Stimulated activated CD4-positive, alpha-beta T cell treated with anti-CD3 and anti-CD28 coated beads, Interleukin-1b, Interleukin-23, amount 100 ng/mL, for 48 hours (primary cell): ENCODE measurements at regions not wholly inside any gene's neighbourhood (a gene's known extent, or its start where the extent isn't known, plus 50 kb on each side); places are given as distances from the start of the nearest gene placed in this dataset.

ENCODE experiments used
- DNase-seq: peaks from one replicate; pipeline ENCODE4 v3.0.0-alpha.2; 2020

DNA sequence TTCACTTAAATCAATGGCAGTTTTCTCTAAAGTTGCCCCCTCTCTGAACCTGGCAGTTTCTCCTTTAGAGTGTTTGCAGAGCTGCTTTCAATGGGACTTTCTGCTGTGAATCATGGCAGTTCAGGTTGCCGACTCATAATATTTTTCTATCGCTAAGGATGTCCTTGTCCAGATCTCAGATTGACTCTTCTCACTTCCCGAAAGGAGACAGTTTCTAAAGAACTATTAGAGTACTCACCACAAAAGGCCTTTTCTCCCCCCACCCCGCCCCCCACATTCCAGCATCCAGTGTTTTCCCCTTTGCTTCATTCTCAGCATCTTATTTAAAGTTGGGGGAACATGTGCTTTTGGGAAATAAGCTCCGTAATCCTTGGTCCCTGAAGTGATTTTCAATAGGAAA, 443.5 kb upstream of the KLF4 start:
- no peak for DNase-seq

DNA sequence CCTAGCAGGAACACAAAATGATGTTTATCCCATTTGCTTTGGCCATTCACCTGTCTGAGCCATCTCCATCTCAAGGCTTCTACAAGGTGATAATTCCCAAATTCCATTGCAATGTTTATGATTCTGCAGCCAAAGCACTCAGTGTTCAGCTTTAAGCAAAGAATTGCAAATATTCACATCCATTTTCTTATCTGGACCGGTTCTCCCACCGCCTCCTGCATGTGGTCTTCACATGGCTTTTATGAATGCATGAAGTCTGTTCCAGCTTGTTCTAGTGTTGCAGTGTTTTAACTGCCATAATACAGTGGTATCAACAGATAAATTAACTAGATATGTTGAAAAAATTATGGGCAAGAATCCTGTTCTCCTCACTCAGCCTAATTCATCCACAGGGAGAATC, 443.0 kb upstream of the KLF4 start:
- no peak for DNase-seq

DNA sequence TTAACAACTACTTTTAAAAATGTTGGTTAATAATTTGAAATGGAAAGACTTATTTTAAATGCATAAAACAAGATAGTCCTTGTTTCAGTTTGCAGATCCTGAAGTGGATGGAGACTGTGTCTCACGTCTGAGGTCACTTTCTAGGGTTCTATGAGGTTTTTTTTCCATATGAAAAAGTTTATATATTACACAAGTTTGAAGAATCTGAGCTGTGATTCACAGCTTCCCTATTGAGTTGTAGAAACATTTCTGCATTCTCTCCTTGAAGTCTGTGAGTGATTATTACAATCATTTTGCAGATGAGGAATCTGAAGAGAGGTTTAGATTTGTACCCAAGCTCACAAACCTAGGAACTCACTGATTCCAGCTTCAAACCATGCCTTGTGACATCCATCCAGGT, 442.5 kb upstream of the KLF4 start:
- DNase-seq = no peak

DNA sequence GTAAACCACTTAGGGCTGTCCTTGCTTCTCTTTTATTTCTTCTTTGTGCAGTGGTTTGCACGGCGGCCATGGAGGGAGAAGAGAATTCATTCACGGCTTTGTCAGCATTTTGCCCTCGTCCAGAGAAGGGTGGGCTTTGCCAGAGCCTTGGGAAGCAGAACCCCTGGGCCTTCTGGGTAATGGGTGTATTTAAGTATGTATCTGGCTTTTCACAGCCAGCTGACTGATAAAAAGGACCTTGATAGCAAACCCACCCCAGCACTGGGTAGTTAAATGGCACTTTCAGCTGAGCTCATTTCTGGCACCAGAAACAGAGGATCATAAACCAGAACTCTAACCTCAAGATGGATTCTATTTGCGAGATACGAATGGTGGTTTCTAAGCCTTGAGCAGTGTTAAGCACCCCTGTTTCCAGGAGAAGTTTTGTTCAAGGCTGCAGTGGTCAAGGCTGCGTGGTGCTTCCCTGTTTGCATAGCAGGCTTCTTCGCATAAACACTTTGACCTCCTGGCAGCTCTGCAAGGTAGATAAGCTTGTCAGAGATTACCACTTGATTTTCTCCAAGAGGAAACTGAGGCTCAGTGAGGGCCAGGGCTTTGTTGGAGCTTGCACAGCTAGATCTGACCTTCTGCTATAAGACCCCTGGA, 441.6 kb upstream of the KLF4 start:
- DNase-seq = no peak

DNA sequence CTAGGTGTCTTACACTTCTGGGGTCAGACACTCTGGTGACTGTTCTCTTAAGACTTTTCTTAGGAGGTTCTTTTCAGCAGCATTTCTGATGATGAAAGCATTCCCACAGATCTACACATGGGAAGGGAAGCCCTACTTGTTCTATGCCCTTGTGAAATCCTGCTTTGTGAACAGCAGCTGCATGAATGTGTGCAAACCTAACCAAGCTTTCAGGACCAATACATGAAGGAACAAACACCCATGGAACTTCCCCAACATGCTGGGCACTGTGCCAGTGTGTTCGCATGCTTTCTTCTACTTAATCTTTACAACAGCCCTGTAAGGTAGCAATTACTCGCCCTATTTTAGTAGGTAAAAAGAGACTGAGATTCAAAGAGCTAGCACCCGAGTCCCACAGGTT, 439.9 kb upstream of the KLF4 start:
- DNase-seq = no peak

DNA sequence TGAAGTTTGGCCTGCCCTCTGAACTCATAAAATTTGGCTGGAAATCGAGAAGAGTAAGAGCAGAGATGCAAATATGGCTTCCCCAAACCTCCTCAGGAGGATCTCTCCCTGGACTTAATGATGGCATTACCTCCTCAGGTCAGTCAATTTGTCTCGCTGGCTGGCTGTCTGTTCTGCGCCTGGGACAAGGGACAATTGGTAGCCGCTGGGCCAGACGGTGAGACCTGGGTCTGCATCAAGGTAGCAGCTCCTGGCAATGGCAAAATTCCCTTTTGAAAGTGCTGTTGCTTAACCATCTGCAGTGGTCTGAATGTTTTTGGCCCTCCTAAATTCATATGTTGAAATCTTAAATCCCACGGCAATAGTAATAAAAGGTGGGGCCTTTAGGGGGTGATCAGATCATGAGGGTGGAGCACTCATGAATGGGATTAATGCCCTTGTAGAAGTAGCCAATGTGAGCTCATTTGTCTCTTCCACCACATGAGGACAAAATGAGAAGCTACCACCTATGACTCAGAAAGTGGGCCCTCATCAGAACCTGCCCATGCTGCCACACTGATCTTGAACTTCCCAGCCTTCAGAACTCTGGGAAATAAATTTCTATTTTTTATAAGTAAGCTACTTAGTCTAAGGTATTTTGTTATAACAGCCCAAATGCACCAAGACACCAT, 439.3 kb upstream of the KLF4 start:
- no peak for DNase-seq

DNA sequence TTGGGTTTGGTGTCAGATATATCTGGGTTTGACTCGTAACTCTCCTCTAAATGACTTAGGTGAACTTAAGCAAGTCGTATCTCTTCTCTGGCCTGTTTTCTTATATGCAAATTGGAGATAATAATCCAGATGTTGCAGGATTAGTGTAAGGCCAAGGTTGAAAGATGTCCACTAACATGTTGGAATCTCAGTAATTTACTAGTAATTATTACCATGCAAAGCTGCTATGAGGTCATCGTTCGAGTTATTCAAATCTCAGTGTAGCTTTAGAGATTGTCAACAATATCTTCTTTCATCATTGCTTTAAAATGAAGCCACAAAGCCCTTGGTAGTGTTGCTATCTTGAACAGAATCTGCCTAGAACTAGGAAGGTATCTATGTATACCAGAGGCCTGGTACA, 437.7 kb upstream of the KLF4 start:
- DNase-seq = no peak

DNA sequence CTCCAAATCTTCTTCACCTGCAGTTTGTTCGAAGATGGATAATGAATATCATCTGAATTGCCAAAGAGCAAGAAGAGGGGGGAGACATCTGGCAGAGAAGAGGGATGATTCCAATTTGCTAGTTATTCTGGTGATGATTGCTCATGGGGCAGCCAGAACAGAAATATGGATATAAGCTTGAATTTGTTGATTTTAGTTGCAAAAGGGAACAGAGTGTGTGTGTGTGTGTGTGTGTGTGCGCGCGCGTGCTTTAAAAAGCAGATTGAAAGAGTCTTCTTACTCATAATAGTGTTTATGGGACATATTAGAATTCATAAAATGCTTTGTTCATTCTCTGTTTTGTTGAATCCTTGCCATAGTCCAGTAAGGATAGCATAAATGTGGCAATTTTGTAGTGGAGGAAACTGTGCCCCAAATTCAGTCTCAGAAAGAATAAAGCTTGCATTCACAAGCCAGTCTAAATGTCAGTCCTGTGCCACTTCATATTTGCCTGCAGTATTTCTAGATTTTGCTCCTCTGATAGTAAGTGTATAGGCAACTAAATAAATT, 436.3 kb upstream of the KLF4 start:
- no peak for DNase-seq

DNA sequence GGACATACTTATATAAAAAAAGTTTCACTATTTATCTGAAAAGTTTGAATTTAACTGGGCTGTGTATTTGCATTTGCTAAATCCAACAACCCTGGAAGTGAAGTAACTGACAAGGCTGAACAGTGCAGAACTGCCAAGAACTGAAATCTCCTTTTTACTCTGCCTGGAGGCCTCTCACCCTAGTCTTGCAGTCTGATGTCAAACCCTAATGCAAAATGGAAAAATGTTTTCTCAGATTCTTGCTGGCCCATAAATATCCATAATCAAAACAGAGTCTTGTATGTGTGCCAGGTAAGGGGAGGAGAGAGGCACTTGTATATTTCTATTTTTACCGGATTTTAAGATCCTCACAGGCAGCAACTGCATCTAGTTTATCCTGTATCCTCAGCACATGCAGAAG, 432.7 kb upstream of the KLF4 start:
- no peak for DNase-seq

DNA sequence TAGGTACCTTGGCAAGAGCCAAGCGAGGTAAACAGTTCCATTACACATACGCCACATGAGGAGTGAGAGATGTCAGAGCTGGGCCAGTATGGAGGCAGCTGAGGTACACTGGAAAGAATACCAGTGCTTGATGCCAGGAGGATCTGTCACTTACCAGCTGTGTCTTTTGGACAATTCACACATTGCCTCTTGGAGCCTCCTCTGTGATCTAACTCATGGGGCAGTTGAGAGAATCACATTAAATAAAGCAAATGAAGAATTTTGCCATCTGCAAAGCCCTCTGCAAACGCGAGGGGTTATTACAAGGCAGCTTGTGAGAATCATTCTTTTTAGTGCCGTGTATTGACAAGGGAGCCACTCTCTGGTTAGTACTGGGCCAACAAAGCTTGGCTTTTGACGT, 429.7 kb upstream of the KLF4 start:
- no peak for DNase-seq

DNA sequence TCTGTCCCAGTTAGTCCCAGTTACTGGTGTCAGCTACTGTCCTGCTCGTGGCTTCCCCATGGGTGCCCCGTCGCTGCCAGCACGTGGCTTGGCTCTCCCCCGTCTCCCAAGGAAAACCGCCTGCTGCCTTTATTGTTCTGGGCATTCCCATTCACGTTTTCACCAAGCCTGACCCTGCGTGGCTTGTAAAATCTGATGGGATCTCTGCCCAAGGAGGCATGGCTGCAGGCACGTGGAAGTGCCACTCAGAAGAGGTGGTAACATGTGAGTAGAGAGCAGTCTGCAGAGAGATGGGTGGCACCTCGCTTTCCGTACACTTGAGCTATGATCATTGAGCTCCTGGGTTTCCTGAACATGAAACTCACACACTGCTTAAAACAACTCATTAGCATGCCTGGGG, 429.2 kb upstream of the KLF4 start:
- no peak for DNase-seq

DNA sequence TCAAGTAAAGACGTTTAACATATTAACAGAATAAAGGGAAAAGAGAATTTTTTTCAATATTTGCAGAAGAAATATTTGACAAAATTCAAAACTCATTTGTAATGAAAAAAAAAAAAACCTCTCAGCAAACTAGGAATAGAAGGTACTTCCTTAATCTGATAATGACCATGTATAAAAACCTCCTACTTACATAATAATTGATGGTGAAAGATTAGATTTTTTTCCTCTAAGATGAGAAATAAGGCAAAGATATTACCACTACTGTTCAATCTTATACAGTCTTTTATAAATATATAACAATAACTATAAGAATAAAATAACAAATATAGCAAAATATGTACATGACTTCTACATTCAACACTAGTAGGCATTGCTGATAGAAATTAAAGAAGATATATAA, 424.6 kb upstream of the KLF4 start:
- DNase-seq = no peak

DNA sequence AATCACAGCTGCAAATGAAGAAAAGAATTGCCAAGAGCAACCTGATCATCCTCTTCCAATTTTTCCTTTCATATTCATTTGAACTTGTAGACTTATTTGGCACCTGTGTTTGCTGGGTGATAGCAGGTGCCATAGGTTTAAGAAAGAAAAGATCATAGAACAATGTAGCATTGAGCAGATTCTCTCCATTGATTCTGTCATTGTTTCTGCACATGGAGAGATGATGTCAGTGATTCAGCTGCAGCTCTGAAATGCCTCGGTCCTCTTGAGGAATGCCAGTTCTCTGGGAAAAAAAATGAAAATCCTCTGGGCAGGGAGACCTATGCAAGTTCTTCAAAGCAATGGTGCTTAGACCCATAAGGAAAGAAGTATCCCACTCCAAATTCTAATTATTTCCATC, 418.1 kb upstream of the KLF4 start:
- no peak for DNase-seq

DNA sequence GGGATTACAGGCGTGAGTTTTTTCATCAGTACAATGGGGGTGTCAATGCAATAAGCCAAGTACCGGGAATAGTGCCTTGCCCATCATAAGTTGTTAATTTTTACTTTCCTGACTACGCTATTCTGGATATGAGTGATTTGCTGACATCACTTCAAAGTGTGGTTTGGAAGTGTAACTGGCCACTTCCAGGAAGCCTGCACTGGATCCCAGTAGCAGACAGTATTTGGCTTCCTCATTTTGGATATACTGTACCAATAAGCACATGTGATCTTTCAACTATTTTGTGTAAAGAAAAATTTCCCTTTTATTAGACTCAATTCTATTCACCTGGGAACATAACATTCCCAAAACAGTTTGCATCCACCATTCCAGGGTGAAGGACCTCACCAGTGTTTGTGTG, 417.7 kb upstream of the KLF4 start:
- no peak for DNase-seq

DNA sequence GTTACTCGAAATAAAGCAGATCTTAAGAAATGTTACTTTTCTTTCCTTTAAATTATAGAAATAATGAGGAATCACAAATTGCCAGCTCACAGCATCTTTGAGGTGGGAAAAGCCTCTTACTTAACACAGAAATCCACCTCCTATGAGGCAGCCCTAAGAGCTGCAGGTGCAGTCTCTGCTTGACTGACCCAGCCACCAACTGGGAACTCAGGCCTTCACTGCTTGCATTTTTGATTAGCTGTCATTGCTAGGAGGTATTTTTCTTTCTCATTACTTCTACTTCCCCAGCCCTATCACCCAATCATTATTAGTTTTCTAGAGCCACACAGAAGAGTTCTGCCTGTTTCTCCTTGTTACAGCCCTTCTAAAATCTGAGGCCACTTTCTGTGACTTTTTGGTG, 416.5 kb upstream of the KLF4 start:
- DNase-seq = no peak

DNA sequence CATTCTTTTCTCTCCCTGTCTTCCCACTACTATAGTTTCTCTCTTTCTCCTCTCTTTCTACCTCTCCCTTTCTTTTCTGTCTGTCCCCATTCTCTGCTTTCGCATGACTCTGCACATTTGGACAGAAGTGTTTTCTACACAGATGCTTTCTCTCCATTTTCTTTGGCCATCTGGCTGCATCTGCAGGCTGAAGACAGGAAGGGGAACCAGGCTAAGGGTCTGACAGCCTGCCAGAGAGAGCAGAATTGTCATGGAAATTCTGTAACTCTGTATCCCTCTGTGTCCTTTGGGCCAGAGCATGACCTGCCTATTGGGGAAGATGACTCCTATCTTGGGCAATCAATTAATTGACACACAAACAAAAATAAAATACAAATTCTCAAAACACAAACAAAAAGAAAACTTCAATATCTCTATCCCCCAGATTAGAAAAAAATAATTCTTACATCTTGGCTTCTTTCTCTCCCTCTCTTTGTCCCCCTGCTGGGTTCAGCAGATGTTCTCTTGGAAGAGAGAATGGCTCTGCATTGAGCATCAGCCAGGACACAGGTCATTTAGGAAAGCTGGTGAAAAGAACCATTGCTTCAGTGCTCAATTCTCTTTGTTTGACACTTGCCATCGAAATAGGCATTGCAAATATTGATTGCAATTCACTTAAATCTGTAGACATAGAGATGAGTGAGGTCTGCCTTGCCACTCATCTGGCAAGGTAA, 415.9 kb upstream of the KLF4 start:
- DNase-seq = no peak

DNA sequence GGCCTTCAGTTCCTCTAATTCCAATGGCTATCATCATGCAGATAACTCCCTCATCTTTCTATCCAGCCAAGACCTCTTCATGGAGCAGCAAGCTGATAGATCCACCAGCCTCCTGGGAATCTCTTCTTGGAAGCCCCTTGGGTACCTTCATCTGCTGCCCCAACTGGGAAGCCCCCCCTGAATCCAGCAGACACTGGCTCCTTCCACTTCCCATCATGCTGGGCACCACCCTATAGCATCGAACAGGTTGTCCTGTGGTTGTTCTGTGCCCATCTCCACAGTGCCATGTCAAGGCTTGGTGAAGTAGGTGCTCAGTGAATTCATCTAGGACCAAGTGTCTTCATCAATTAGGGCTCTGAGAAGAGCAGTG, 410.4 kb upstream of the KLF4 start:
- DNase-seq = no peak

DNA sequence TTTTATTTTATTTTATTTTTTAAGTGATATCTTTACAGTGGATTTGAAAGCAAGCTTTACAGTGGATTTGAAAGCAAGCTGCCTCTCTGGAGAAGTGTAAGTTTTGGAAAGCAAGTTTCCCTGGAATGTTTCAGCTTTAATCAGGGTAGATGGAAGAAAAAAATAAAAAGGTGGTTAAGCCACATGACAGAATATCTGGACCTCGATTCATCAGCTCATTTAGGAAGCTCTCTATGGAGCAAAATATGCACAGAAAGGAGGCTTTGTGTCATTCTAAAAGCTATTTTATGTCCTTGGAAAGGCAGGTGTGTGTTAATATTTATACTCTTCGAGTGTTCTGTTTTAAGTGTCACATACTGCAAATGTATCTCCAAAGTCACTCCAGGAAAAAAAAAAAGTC, 409.2 kb upstream of the KLF4 start:
- no peak for DNase-seq

DNA sequence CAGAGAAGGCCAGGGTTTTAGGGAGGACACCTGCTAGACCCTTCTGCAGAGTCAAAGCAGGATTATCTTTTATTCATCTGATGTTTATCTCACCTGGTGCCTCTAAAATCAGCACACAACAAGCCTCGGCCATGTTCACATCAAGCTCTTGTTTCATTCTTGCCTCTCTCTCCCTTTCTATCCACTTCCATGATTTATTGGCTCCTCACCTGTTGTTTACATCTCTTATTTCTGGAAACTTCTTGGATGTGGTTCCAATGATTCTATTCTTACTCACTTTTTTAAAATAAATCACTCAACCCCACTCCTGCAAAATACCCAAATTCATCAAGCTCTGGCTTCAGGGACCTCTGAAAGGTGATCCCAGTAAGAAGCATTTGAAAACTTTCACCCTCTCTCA, 407.0 kb upstream of the KLF4 start:
- no peak for DNase-seq

DNA sequence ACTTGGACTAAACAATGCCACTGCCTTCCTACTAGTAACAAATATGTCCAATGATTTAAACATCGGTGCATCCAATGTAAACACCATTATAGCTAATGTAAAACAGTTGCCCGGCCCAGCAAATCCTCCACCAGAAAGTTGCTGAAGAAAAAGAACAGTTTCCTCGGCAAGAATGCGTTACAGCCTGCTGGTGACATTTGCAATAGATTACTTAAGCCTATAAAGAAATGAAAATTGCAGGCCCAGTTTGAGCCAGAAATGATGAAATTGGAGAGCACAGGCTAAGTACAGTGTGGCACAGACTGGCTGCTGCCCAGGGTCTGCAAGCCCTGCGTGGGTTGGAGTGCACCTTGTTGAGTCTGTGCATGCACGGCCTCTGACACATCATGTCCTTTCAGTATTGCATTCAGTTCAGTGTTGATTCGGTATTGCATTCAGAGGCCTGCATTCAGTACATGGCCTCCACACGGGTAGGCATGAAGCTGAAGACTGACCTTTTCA, 406.0 kb upstream of the KLF4 start:
- DNase-seq = no peak

DNA sequence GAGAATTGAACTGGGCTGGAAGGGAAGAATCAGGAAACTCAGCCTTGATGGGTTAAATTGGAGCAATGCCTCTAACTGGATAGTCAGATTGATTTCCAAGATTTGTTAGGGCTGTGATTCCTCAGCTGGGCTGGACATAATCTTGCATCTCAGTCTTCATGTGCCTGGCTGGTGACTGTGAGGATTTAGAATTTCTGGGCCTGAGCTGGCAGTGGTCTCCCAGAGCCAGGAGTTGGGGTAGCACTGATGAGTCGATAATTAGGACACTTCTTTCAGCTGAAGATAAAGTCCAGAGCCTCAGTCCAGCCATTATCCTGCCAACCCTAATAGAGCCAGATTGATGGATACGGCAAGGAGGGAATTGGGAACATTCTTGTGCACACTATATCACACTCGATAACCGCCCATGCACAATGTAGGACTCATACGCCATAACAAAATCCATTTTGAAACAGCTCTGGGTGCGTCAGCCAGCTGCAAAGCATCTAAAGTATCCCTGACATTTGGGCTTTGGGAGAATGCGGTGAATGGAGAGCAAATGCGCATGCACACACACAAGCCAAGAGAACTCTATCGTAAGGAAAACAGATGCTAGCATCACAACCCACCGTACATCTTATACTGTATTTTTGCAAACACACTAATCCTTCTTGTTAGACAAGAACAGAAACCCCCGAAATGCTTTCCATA, 405.1 kb upstream of the KLF4 start:
- DNase-seq = no peak

DNA sequence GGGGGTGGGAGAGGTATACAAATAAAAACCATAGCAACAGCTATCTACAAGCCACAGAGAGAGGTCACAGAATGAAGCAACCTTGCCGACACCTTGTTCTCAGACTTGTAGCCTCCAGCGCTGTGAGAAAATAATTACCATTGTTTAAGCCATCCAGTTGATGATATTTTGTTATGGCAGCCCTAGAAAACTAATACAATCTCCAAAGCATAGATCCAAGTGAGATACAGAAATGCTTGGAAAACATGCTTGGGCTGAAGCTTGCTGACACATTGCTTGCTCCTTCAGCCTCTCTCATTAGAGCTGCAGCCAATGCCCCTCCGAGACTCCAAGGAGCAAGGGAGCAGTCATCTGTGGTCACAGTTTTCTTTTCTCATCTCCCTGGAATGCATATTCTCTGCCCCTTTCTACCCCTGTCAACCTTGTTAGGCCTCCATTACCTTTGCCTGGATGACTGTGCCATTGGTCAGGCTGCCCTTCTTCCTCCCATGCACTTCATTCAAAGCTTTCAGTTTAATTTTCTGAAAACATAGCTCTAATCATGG, 401.4 kb upstream of the KLF4 start:
- DNase-seq = no peak

DNA sequence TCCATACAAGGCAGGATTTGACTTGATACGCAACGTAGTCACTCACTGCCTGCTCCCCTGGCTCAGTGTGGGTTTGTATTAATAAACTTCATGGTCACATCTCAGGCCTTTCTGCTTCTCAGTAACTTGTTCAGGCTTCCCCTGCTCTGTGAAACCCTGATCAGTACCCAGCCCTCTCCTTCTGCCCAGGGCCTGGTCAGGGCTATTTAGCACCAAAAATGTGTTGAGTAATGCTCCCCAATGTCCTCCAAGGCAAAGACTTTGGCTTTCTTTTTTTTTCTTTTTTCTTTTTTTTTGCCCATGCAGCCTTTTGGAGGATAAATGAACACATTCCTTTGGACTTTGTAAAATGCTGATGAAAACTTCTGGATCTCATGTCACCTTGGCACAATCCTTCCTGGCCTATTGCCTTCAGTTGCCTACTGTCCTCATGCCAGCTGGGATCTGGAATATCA, 399.2 kb upstream of the KLF4 start:
- DNase-seq = no peak
